Neural cell (in vitro differentiated cells): ENCODE measurements at regions not wholly inside any gene's neighbourhood (a gene's known extent, or its start where the extent isn't known, plus 50 kb on each side); places are given as distances from the start of the nearest gene placed in this dataset.

Source experiments
- H2AFZ ChIP-seq: fragments of 200-600, 300-800 bp; sonication (generic), shearing (Covaris generic); 2 replicates; pipeline ENCODE4 v1.6.0; 2014; ENCODE audit warnings: low read depth, mild to moderate bottlenecking, antibody characterized with exemption, low read length, moderate library complexity
- H3F3A ChIP-seq: fragments of 200-600 bp; shearing (Covaris generic); 2 replicates; pipeline ENCODE4 v1.6.1; 2016; ENCODE audit warnings: mild to moderate bottlenecking, moderate library complexity, mixed read lengths, antibody characterized with exemption, low read length; ENCODE audit not compliant: insufficient read depth, poor library complexity, severe bottlenecking
- H3K27ac ChIP-seq: fragments of 200-600, 300-800 bp; sonication (generic), shearing (Covaris generic); 2 replicates; pipeline ENCODE4 v1.5.1; 2014; ENCODE audit warnings: mild to moderate bottlenecking, low read length, moderate library complexity
- H3K27me3 ChIP-seq: fragments of 300-800, 200-600 bp; sonication (generic), shearing (Covaris generic); 2 replicates; pipeline ENCODE4 v1.6.0; 2014; ENCODE audit warnings: mild to moderate bottlenecking, low read depth, low read length, moderate library complexity; ENCODE audit not compliant: insufficient read depth
- H3K36me3 ChIP-seq: fragments of 300-800, 200-600 bp; sonication (generic), shearing (Covaris generic); 2 replicates; pipeline ENCODE4 v1.5.1; 2014; ENCODE audit warnings: mild to moderate bottlenecking, antibody characterized with exemption, low read length, moderate library complexity; ENCODE audit not compliant: insufficient read depth
- H3K4me2 ChIP-seq: fragments of 300-800, 200-600 bp; sonication (generic), shearing (Covaris generic); 2 replicates; pipeline ENCODE4 v1.6.0; 2014; ENCODE audit warnings: mild to moderate bottlenecking, low read length
- H3K4me3 ChIP-seq: fragments of 300-800, 200-600 bp; sonication (generic), shearing (Covaris generic); 2 replicates; pipeline ENCODE4 v1.5.1; 2014; ENCODE audit warnings: mild to moderate bottlenecking, low read length, moderate library complexity
- H3K79me2 ChIP-seq: fragments of 200-600 bp; shearing (Covaris generic); replicated peaks from 2 replicates; pipeline ENCODE4 v1.6.0; 2014; ENCODE audit warnings: mild to moderate bottlenecking, low read length, moderate library complexity; ENCODE audit not compliant: insufficient read depth
- H3K9ac ChIP-seq: fragments of 300-800, 200-600 bp; sonication (generic), shearing (Covaris generic); 2 replicates; pipeline ENCODE4 v1.6.1; 2016; ENCODE audit warnings: mild to moderate bottlenecking, low read length, mixed read lengths
- H3K9me2 ChIP-seq: fragments of 200-600 bp; shearing (Covaris generic); 2 replicates; pipeline ENCODE4 v1.6.1; 2016; ENCODE audit warnings: mild to moderate bottlenecking, low read length, mixed read lengths; ENCODE audit not compliant: insufficient read depth
- H3K9me3 ChIP-seq: fragments of 200-600, 300-800 bp; sonication (generic), shearing (Covaris generic); 2 replicates; pipeline ENCODE4 v1.6.1; 2016; ENCODE audit warnings: mild to moderate bottlenecking, mixed run types, low read length, moderate library complexity, mixed read lengths
- H4K20me1 ChIP-seq: fragments of 200-600 bp; shearing (Covaris generic); 2 replicates; pipeline ENCODE4 v1.6.1; 2016; ENCODE audit warnings: mild to moderate bottlenecking, mixed run types; ENCODE audit not compliant: insufficient read depth
- CTCF ChIP-seq: fragments of 450-650 bp; IDR thresholded peaks from 2 replicates; pipeline ENCODE4 v1.5.1; 2014; ENCODE audit warnings: antibody characterized with exemption, mild to moderate bottlenecking, moderate library complexity; ENCODE audit not compliant: poor library complexity, severe bottlenecking
- EP300 ChIP-seq: fragments of 450-650 bp; conservative IDR thresholded peaks from 2 replicates; pipeline ENCODE4 v1.6.1; 2014; ENCODE audit warnings: antibody characterized with exemption, mild to moderate bottlenecking, moderate library complexity; ENCODE audit not compliant: poor library complexity, severe bottlenecking
- EZH2 ChIP-seq: fragments of 200-600, 300-800 bp; shearing (Covaris generic), sonication (generic); IDR thresholded peaks from 2 replicates; pipeline ENCODE4 v1.6.1; 2014; ENCODE audit warnings: antibody characterized with exemption, low read length, borderline replicate concordance, mild to moderate bottlenecking; ENCODE audit not compliant: insufficient read depth, poor library complexity, severe bottlenecking
- MXI1 ChIP-seq: fragments of 450-650 bp; conservative IDR thresholded peaks from 2 replicates; pipeline ENCODE4 v1.6.1; 2014; ENCODE audit warnings: antibody characterized with exemption, mild to moderate bottlenecking; ENCODE audit not compliant: poor library complexity, severe bottlenecking
- POLR2AphosphoS5 ChIP-seq: IDR thresholded peaks from 2 replicates; pipeline ENCODE4 v1.6.1; 2012
- RAD21 ChIP-seq: fragments of 450-650 bp; conservative IDR thresholded peaks from 2 replicates; pipeline ENCODE4 v1.6.1; 2014; ENCODE audit warnings: antibody characterized with exemption, mild to moderate bottlenecking, moderate library complexity
- SMC3 ChIP-seq: fragments of 450-650 bp; conservative IDR thresholded peaks from 2 replicates; pipeline ENCODE4 v1.6.1; 2014; ENCODE audit warnings: antibody characterized with exemption, mild to moderate bottlenecking, moderate library complexity; ENCODE audit not compliant: poor library complexity
- TAF1 ChIP-seq: IDR thresholded peaks from 2 replicates; pipeline ENCODE4 v1.6.1; 2012; ENCODE audit warnings: low read depth
- TF ChIP-seq, protein P1 (sequence below): IDR thresholded peaks from 2 replicates; pipeline ENCODE4 v1.6.1; 2012; ENCODE audit warnings: borderline replicate concordance

GRCh38 chr3:106880206-106880605, 497.0 kb upstream of the CCDC54 start:
- no peak overlapping the region for H3K4me3 ChIP-seq

GRCh38 chr3:106881186-106881585, 496.1 kb upstream of the CCDC54 start:
- Histone ChIP-seq H3K4me3 (no peak overlapping the region), H3K27me3 (no peaks in the 10 kb centered on the region), H4K20me1 (no peaks in the 10 kb centered on the region), H3K79me2 (no peaks in the 10 kb centered on the region), H3F3A (no peaks in the 10 kb centered on the region), H3K9ac (no peak overlapping the region), H3K36me3 (no peaks in the 10 kb centered on the region), H3K27ac (no peak overlapping the region), H2AFZ (no peak overlapping the region), H3K9me2 (no peaks in the 10 kb centered on the region), H3K4me2 (no peak overlapping the region), H3K9me3 (no peaks in the 10 kb centered on the region)
- no peak for TF ChIP-seq RAD21
- no peak for TF ChIP-seq POLR2AphosphoS5
- no peak for TF ChIP-seq EP300
- TF ChIP-seq SMC3, result no peak
- no peak for TF ChIP-seq CTCF

More at GRCh38 chr3:106880206-106880605, 497.0 kb upstream of the CCDC54 start:
- H3K9ac ChIP-seq, result no peak overlapping the region
- H3F3A ChIP-seq, result no peaks in the 10 kb centered on the region
- H3K79me2 ChIP-seq, result no peaks in the 10 kb centered on the region
- no peaks in the 10 kb centered on the region for H3K9me2 ChIP-seq
- H3K27me3 ChIP-seq, result no peaks in the 10 kb centered on the region
- no peak overlapping the region for H2AFZ ChIP-seq
- TF ChIP-seq CTCF, result no peak
- no peak for TF ChIP-seq EP300
- TF ChIP-seq MXI1, result no peak
- TF ChIP-seq EZH2, result no peak
- no peak for TF ChIP-seq POLR2AphosphoS5
- no peak for TF ChIP-seq TAF1
- TF ChIP-seq, protein P1, sequence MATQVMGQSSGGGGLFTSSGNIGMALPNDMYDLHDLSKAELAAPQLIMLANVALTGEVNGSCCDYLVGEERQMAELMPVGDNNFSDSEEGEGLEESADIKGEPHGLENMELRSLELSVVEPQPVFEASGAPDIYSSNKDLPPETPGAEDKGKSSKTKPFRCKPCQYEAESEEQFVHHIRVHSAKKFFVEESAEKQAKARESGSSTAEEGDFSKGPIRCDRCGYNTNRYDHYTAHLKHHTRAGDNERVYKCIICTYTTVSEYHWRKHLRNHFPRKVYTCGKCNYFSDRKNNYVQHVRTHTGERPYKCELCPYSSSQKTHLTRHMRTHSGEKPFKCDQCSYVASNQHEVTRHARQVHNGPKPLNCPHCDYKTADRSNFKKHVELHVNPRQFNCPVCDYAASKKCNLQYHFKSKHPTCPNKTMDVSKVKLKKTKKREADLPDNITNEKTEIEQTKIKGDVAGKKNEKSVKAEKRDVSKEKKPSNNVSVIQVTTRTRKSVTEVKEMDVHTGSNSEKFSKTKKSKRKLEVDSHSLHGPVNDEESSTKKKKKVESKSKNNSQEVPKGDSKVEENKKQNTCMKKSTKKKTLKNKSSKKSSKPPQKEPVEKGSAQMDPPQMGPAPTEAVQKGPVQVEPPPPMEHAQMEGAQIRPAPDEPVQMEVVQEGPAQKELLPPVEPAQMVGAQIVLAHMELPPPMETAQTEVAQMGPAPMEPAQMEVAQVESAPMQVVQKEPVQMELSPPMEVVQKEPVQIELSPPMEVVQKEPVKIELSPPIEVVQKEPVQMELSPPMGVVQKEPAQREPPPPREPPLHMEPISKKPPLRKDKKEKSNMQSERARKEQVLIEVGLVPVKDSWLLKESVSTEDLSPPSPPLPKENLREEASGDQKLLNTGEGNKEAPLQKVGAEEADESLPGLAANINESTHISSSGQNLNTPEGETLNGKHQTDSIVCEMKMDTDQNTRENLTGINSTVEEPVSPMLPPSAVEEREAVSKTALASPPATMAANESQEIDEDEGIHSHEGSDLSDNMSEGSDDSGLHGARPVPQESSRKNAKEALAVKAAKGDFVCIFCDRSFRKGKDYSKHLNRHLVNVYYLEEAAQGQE, result no peak
- no peak for TF ChIP-seq RAD21
- TF ChIP-seq SMC3, result no peak
- H3K36me3 ChIP-seq, result no peaks in the 10 kb centered on the region
- H3K9me3 ChIP-seq, result no peaks in the 10 kb centered on the region
- H3K4me2 ChIP-seq, result no peak overlapping the region
- H3K27ac ChIP-seq, result no peak overlapping the region
- no peaks in the 10 kb centered on the region for H4K20me1 ChIP-seq
